GM19099 (cell line): ENCODE measurements at regions not wholly inside any gene's neighbourhood (a gene's known extent, or its start where the extent isn't known, plus 50 kb on each side); places are given as distances from the start of the nearest gene placed in this dataset.

Experiments used
- POLR2A ChIP-seq: IDR thresholded peaks from 3 replicates; pipeline ENCODE4 v1.6.1; 2011; ENCODE audit warnings: low read depth; ENCODE audit not compliant: insufficient read length; ENCODE audit errors: extremely low read depth

DNA sequence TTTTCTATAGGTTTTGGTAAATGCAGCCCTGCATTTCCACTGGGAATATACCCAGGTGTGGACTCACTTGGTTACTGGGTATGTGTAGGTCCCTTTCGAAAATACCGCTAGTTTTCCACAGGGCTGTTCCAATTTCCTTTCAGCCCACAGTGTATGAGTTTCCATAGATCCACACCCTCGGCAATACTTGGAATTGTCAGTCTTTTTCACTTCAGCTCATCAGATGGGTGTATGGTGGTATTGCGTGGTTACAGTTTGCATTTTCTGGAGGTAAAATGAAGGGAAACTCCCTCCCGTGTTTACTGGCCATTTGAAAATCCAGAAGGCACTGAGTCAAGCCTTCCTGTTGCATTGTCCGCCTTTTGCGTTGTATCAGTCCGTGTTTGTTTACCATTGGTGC is 453.6 kb downstream of the CDH26 start:
- no peak for TF ChIP-seq POLR2A

GRCh38 chr20:60420676-60421229 is 462.5 kb downstream of the CDH26 start:
- TF ChIP-seq POLR2A, result no peak

GRCh38 chr20:60422848-60423247 is 464.6 kb downstream of the CDH26 start:
- no peak for TF ChIP-seq POLR2A

DNA sequence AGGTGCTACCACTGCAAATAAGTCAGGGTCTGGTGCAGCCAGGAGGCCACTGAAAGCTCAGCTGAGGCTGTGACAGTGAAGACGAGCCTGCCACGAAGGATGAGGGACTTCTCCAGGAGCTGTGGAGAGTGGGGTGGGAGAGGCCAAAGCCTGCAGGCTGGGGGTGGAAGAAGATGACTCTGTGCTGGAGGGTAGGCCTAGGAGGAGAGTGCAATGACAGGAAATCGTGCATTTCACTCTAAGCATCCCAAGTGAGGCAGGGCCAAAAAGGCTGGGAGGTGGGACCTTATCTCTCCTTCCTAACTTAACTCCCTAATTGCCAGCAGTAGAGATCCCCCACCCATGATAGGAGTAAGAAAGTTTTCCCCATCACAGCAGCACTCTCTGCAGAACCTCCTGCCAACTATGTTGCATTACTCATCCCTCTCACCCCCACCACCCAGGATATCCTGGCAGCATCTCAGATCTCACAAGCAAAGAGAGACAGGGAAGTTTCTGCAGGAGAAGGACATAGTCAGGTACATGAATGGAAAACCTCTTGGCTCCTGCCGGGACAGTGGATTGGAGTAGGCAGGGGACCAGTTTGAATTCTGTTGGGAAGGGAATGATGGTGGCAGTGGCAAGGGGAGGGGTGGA is 466.2 kb downstream of the CDH26 start:
- TF ChIP-seq POLR2A, result no peak

DNA sequence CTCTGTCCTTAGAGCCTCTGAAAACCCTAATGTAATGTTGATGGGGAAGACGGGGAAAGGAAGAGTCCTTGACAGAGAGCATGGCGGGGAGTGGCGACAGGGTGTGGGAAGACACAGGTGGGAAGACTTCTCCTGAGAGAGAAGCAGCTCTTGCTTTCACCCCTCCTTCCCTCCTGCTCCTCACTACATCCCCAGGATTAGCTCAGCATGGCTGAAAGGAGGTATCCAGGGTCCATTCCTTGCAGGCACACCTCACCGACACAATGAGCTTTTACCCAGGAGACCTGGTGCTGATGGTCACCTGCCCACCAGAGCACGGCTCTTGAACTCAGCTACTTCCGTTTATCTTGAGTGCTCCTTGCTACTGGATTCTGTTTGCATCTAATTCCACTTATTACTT is 469.3 kb downstream of the CDH26 start:
- no peak for TF ChIP-seq POLR2A

GRCh38 chr20:60428651-60429050 is 470.4 kb downstream of the CDH26 start:
- TF ChIP-seq POLR2A, result no peak

- TF ChIP-seq POLR2A, result no peak
Measured at GRCh38 chr20:60430516-60431001, 472.3 kb downstream of the CDH26 start.

DNA sequence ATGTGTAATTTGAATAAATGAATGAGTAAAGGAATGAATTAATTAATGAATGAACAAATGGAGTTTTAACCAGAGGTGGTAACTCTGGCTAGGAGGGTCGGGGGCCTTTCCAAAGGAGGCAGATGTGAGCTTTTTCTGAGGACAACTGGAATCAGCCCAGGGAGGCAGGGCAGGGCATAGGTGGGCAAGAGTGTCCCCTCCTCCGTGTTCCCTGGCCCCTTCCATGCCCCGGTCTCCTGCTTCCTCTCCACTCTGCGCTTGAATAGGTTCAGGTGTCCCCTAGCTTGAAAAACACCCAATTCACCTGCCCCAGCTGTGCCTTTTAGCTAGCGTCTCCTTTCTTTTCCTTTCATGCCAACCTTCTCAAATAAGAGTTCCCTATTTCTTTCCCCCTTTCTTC is 473.1 kb downstream of the CDH26 start:
- no peak for TF ChIP-seq POLR2A

DNA sequence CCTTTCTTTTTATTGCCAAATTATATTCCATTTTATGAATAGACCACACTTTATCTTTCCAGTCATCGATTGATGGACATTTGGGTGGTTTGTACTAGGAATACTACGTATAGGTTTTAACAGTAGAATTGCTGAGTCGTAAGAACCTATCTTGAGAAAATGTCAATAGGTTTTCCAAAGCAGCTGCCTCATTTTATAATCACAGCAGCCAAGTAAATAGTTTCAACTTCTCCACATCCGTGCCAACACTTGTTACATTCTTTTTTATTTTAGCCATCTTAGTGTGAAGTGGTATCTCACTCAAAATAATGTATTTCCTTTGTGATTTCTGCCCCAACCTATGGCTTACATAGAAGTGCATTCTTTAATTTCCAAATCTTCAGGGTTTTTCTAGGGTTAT is 479.2 kb downstream of the CDH26 start:
- no peak for TF ChIP-seq POLR2A

- TF ChIP-seq POLR2A, result no peak
Measured at GRCh38 chr20:60446267-60447111, 488.3 kb downstream of the CDH26 start.

GRCh38 chr20:60447703-60448102 is 489.5 kb downstream of the CDH26 start:
- TF ChIP-seq POLR2A, result no peak

DNA sequence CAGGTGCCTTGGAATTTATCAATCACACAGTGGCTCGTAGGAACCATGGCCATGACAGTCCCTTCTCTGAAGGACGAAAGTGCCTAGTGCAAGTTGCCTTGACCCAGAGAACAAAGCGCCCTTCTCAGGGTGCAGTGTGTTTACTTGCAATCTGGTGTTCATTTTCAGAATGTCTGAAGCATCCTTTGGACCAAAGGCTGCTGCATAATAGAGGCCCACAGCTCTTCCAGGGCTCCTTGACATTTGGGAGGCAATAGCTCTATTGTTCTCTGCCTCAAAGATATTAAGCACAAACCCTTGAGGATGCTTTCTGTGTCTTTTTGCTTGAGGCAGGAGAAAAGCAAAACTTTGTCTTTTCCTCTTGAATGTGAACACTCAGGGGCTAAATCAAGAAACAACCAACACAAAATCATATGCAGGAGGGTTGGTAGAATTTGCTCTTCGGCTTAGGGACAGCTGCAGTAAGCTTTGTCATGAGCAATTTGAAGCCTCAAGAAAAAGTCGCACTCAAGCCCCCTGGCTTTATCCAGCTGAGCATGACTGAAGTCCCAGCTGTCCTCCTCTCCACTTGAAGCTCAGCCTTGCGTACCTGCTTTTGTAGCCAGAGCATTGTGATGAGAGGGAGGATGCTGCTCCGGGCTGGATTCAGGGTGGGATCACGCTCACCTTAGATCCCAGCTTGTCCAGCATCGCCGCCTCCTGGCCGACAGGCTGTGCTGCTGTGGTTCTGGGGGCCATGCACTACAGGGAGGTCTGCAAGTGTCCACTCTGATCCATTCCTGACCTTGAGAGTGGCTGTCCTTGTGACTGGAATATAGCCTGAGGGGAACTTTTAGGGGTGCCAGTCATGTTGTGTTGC is 495.4 kb downstream of the CDH26 start:
- TF ChIP-seq POLR2A, result no peak

GRCh38 chr20:60454491-60454890 is 496.3 kb downstream of the CDH26 start:
- TF ChIP-seq POLR2A, result no peak

DNA sequence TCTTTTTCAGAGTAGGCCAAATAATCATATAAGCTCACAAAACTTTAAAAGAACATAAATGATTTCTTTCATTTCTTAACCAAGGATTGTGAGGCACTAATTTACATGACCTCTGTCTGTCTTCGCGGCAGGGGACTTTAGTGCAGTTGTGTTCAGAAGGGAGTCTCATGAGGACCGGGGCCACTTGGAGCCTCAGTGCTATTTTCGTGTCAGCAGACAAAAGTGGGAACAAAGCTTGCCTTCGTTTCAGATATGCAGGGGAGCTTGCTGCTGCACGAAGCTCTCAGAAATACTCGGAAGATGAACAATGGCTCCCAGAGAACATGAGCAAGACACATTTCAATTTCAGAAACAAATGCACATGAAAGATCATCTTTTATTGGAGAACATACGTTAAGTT is 497.0 kb downstream of the CDH26 start:
- no peak for TF ChIP-seq POLR2A

DNA sequence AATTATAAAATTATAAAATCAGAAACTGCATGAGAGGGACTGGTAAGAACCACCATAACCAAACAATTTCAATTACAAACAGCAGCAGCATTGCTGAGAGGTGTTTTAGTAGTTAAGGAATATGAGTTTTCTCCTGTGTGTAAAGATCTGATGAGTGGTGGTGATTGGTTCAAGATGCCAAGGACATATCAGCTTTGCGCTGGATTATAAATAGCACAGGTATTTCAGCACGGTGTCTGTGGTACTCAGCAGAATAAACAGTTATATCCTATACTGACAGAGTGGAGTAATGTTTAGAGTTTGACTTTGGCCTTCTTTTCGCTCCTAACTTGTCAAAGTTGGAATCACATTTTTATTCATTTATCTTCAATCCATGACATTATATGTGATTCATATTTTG is 501.0 kb downstream of the CDH26 start:
- no peak for TF ChIP-seq POLR2A
